ENCODE measurements at regions not wholly inside any gene's neighbourhood (a gene's known extent, or its start where the extent isn't known, plus 50 kb on each side); places are given as distances from the start of the nearest gene placed in this dataset.

DNA sequence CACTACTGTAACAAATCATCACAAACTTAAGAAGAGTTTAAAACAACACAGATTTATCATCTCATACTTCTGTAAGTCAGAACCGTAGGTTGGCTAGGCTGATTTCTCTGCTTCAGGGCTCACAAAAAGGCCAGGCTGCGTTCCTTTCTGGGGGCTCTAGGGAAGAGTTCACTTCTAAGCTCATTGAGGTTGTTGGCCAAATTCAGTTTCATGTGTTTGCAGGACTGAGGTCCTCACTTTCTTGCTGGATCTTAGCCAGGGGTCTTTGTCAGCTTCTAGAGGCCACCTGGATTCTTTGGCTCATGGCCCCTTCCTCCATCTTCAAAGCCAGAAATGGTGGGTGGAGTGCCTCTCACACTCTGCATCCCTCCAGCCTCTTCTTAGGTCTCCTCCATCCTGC, 76.0 kb downstream of the ACTBL2 start:
- H3K27me3 ChIP-seq (ENCODE audit: control insufficient read depth, insufficient read depth, low read length), result no peaks in the 10 kb centered on the region
- TF ChIP-seq, protein P1, sequence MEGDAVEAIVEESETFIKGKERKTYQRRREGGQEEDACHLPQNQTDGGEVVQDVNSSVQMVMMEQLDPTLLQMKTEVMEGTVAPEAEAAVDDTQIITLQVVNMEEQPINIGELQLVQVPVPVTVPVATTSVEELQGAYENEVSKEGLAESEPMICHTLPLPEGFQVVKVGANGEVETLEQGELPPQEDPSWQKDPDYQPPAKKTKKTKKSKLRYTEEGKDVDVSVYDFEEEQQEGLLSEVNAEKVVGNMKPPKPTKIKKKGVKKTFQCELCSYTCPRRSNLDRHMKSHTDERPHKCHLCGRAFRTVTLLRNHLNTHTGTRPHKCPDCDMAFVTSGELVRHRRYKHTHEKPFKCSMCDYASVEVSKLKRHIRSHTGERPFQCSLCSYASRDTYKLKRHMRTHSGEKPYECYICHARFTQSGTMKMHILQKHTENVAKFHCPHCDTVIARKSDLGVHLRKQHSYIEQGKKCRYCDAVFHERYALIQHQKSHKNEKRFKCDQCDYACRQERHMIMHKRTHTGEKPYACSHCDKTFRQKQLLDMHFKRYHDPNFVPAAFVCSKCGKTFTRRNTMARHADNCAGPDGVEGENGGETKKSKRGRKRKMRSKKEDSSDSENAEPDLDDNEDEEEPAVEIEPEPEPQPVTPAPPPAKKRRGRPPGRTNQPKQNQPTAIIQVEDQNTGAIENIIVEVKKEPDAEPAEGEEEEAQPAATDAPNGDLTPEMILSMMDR (IDR thresholded peaks at IDR 0.05; ENCODE audit: insufficient read depth, low read length, severe bottlenecking), result no peak
- no peaks in the 10 kb centered on the region for H3K36me3 ChIP-seq (ENCODE audit: control insufficient read depth, insufficient read depth, low read length)
- FAIRE-seq, result no peak
- H3K4me3 ChIP-seq (ENCODE audit: low read depth, low read length), result no peak overlapping the region
- no peak for DNase-seq (ENCODE audit: low read depth)

DNA sequence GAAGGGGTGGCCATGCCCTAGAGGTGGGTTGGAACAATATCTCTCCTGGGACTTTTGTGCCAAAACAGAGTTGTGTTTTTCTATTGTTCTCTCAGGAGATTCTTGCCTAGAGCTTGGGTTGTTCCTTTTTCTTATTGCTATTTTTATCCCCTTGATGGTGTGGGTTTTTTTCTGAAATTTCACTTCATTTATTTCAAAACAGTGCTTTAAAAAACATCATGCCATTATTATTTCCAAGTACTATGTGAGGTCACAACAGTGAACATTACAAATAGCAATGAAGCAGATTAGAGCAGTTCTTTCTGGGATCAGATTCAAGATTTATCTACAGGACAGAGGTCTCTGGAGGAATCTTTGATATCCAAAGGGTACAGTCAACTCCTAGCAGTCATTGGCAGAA, 76.6 kb downstream of the ACTBL2 start:
- FAIRE-seq (no peak), DNase-seq (ENCODE audit: low read depth) (no peak)
- TF ChIP-seq, protein P1 (IDR thresholded peaks at IDR 0.05; ENCODE audit: insufficient read depth, low read length, severe bottlenecking), result no peak
- no peak overlapping the region for H3K4me3 ChIP-seq (ENCODE audit: low read depth, low read length)
- no peaks in the 10 kb centered on the region for H3K27me3 ChIP-seq (ENCODE audit: control insufficient read depth, insufficient read depth, low read length)
- H3K36me3 ChIP-seq (ENCODE audit: control insufficient read depth, insufficient read depth, low read length), result no peaks in the 10 kb centered on the region

DNA sequence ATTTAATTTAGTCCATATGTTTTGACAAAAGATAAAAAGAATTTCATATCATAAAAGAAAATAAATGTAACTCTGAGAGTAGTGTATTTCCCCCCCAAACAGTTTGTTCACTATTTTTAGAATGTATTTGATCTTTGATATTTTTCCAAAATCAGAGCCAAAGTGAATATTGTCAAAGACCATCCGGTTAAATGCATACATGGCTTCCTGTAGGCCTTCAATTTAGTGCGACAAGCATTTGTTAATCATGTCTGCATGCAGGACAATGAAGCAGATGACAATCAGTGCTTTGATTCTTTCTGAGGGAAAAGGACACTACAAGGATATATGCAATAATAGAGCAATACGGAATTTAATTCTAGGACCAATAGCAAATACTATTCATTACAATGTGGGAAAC, 79.8 kb downstream of the ACTBL2 start:
- TF ChIP-seq, protein P1 (IDR thresholded peaks at IDR 0.05; ENCODE audit: insufficient read depth, low read length, severe bottlenecking), result no peak
- H3K27me3 ChIP-seq (ENCODE audit: control insufficient read depth, insufficient read depth, low read length), result no peaks in the 10 kb centered on the region
- H3K36me3 ChIP-seq (ENCODE audit: control insufficient read depth, insufficient read depth, low read length), result no peaks in the 10 kb centered on the region
- DNase-seq (ENCODE audit: low read depth) (no peak), FAIRE-seq (no peak)
- no peak overlapping the region for H3K4me3 ChIP-seq (ENCODE audit: low read depth, low read length)

DNA sequence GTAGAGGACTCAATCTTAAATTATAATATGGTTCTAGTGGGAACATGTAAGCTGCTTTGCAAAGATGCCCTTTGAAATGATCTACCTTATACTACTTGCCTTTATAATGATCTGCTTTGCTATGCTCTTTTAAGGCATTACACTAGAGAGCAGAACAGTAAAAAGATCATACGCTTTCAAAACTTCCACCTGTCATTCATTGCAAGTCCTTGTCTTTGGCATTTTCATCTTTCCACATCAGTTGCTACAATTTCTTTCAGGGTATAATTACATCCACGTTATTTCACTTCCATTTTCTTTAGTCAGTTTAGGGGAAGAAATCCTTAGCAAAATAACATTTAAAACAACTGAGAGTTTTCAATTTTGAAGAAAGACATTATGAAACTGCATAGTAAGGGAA, 80.3 kb downstream of the ACTBL2 start:
- no peak for FAIRE-seq
- TF ChIP-seq, protein P1 (IDR thresholded peaks at IDR 0.05; ENCODE audit: insufficient read depth, low read length, severe bottlenecking), result no peak

DNA sequence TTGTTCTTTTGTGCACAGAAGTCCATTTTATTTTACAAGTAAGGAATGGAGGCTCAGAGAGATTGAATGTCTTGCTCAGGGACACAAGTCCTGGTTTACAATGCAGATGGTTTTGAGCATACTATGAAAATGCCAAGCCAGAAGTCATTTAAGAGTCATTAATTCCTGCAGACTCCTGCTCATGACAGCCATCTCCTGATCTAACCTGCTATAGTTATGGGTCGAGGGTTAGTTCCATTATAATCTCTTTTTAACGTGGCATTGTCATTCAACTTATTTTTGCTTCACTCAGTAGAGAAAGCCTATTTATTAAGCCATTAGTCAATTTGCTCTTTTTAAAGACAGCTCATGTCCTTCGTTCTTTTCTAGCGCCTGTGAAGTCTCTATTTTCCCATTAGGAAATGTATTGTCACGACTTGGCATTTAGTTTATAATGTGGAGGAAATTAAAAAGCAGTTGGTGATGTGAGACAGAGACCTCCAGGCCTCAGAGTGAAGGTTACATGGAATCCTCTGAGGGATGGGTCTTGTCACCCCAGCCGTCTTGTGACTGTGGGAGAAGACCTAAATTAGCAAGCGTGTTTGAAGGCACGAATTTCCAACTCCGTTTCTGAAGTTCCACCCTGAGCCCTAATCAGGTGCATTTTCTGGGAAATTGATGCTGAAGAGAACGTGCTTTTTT, 84.1 kb downstream of the ACTBL2 start:
- Histone ChIP-seq H3K36me3 (ENCODE audit: control insufficient read depth, insufficient read depth, low read length) (no peaks in the 10 kb centered on the region), H3K4me3 (ENCODE audit: low read depth, low read length) (no peak overlapping the region), H3K27me3 (ENCODE audit: control insufficient read depth, insufficient read depth, low read length) (no peaks in the 10 kb centered on the region)
- TF ChIP-seq, protein P1 (IDR thresholded peaks at IDR 0.05; ENCODE audit: insufficient read depth, low read length, severe bottlenecking), result no peak
- DNase-seq (ENCODE audit: low read depth) (no peak), FAIRE-seq (no peak)

More for the DNA sequence above, 80.3 kb downstream of the ACTBL2 start:
- H3K36me3 ChIP-seq (ENCODE audit: control insufficient read depth, insufficient read depth, low read length), result no peaks in the 10 kb centered on the region
- no peak overlapping the region for H3K4me3 ChIP-seq (ENCODE audit: low read depth, low read length)
- H3K27me3 ChIP-seq (ENCODE audit: control insufficient read depth, insufficient read depth, low read length), result no peaks in the 10 kb centered on the region
- no peak for DNase-seq (ENCODE audit: low read depth)

DNA sequence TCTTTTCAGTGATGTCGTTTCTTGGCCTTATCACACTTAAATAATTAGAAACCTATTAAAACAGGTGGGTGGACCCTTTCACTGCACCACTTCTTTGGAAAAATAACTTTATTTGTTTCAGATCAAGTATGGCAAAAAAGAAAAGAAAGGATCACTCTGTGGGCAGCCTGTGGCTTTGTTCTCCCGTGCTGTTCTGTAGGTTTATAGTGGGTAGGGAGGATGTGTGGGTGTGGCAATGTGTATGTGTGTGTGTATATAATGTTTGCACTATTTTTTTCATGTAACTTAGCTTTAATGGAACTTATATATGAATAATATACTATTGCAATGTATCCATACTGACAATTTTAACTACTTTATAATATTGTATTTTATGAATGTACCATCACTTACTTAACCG, 85.9 kb downstream of the ACTBL2 start:
- Histone ChIP-seq H3K36me3 (ENCODE audit: control insufficient read depth, insufficient read depth, low read length) (no peaks in the 10 kb centered on the region), H3K4me3 (ENCODE audit: low read depth, low read length) (no peak overlapping the region), H3K27me3 (ENCODE audit: control insufficient read depth, insufficient read depth, low read length) (no peaks in the 10 kb centered on the region)
- FAIRE-seq, result no peak
- DNase-seq (ENCODE audit: low read depth), result no peak
- TF ChIP-seq, protein P1 (IDR thresholded peaks at IDR 0.05; ENCODE audit: insufficient read depth, low read length, severe bottlenecking), result no peak

Data from bronchial epithelial cell (primary cell).